Activated gamma-delta T cell (primary cell): ENCODE measurements at regions not wholly inside any gene's neighbourhood (a gene's known extent, or its start where the extent isn't known, plus 50 kb on each side); places are given as distances from the start of the nearest gene placed in this dataset.

Experiments used
- DNase-seq: peaks from one replicate; lab custom pipeline; 2025; lab: John Stamatoyannopoulos, UW

DNA sequence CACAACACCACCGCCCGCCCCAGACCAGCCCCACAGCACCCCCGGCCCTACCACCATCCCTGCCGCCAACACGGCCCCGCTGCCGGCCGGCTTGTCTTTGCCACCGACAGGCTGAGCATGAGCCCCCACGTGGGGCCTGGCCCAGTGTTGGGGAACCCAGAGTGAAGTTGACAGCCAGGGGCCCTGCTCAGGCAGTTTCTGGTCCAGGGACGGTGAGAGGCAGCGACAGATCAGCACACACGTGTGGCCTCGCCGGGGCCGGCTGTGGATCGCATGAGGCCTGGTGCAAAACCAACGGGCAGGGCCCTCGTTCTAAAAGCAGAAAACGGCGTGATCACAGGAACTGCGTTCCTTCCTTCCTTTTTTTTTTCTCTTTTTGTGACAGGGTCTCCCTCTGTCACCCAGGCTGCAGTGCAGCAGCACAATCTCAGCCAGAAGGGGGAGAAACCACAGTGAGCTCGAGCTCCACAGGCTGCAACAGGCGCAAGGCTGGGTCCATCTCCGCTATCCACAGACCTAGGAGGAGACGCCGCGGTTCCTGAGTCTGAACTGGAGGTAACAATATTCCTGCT, 50.5 kb upstream of the FBRSL1 start:
- DNase-seq: no peak

DNA sequence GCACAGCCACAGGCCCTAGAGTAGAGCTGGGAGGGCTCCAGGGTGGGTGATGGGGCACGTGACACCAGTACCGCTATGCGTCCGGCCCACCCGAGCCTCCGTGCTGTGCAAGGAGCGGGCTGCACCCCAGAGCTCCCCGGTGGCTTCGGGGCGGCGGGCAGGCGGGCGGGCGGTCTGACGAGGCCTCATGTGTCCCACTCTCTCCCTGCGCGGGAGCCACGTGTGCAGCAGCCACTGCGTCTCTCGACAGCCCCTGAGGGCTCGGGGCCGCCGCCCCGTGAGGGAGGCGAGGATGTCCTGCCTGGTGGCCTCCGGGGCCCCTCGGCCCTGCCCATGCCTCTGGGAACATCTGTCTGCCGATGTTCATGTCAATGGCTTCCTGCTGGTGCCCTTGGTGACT, 51.2 kb upstream of the FBRSL1 start:
- DNase-seq: no peak

DNA sequence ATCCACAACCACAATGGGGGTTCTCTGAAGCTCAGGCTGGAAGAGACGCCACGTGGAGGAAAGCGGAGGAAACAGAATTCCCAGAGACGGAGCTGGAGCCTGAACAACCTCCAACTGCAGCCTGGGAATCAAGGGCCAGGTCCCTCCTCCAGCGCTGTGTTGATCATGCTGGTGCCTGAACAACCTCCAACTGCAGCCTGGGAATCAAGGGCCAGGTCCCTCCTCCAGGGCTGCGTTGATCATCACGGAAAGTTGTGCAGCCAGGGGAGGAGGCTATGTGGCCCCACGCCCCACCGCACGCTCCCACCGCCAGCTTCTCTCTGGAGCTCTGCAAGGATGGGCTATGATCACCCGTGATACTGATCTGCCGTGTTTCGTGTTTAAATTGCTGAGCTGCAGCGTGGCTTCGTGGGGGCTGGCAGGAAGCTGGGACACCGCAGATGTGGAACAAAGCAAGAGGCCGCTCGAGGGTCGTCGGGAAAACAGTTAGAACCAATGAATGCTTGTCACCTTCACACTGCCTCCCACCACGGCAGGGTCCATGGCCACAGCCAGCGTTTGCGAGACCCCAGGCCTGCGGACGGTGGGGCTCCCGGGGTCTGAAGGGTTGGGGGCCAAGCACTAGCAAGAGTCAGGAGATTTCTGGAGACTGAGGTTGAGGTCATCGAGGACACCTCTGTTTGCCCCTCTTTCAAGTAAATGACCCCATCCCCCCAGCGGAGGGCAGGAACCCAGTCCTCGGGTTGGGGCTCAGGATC, 51.8 kb upstream of the FBRSL1 start:
- DNase-seq: no peak

DNA sequence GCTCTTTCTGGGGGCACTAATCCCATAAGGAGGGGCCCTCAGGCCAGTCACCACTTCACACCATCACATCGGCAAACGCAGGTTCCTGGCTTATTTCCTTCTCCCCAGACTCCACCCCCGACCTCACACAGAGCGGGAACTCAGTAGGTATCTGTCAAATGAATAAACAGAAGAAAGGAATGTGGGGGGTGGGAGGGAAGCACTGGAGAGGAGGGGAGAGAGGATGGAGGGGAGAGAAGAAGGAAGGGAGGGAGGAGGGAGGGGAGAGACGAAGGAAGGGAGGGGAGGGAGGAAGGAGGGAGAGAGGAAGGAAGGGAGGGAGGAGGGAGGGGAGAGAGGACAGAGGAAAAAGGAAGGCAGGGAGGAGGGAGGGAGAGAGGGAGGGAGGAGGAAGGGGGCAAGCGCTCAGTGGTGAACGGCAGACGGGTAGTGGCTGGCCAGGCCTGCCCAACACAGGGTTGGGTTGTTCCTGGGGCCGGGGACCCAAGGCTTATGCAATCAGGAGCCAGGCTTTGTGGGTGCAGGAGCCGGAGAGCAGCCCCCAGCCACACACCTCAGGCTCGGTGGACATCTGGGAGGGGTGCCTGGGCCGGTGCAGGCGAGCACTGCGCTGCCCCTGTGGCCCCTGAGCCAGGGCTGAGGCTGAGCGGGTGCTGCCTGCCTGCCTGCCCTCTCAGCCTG, 52.6 kb upstream of the FBRSL1 start:
- no peak for DNase-seq

DNA sequence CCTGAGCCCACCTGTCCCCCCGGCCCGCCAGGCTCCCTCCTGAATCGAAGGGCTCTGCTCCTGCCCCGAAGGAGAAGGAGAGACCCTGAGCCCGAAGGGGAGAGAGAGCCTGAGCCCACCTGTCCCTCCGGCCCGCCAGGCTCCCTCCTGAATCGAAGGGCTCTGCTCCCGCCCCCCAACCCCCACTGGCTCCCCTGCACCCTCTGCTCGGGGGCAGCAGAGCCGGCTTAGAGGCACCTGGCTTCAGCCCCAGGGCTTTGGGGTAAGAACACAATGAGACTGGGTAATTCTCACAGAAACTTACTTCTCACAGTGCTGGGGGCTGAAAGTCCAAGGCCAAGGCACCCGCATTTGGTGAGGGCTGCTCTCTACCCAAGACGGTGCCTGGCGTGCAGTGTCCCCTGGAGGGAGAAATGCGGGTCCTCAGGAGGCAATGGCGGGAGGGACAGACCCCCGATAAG, 53.1 kb upstream of the FBRSL1 start:
- DNase-seq: no peak

DNA sequence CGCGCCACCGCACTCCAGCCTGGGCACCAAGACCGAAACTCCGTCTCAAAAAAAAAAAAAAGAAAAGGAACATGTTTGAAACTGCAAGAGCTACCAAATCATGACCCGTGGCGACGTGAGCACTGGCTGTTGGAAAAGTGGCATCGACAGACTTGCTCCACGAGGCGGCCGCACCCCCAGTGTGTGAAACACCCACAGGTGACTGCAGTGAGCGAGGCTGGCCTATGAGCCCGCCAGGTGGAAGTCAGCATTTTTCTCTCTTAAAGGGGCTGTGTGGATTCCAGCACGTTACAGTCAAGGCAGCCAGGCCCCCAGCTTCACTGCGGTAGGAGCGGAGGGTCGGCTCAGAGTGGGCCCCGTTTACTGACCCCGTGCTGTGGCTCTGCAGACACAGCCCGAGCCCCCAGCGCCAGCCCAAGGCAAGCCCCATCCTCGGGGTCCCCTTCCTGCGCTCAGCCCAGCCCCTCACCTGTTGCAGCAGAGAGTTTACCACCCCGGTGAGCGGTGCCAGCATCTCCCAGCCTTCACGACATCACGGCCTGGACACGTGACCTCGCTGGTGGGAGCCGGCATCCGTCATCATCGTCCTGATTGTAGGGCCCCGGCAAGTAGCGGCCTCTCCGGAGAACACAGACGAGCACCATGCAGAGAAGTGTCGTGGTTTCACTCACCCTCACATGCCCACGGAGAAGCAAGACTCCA, 54.3 kb upstream of the FBRSL1 start:
- no peak for DNase-seq

DNA sequence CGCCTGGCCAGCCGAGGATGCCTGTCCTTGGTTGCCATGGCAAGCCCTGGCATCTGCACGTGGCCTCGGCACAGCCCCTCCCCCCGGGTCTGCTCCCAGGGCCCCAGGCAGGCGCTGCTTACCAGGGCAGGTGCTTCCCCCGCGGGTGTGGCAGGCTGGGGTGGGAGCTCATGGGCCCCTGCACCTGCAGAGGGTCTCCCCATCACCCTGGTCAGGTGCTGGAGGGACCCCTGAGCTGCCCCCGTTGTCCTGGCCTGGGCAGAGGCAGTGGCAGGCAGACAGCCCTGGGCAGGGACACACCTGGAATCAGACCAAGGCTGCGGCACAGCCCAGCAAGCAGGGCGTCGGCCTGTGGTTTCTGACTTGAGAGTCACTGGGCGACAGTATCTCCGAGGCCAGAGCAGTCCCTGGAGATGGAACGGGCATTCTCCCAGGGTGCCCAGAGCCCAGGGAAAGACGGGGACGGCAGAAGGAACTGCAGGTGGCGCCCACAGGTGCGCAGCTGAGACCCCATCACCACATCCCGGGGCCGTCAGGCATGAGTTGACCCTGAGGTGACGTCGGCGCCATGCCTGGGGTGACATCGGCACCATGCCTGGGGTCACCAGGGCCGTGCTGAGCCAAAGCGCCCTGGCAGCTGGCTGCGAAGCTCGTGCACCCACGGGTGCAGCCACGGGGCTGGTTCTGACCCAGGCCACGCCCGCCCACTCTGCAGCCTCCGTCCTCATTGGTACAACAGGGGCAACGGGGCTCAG, 56.1 kb upstream of the FBRSL1 start:
- no peak for DNase-seq

DNA sequence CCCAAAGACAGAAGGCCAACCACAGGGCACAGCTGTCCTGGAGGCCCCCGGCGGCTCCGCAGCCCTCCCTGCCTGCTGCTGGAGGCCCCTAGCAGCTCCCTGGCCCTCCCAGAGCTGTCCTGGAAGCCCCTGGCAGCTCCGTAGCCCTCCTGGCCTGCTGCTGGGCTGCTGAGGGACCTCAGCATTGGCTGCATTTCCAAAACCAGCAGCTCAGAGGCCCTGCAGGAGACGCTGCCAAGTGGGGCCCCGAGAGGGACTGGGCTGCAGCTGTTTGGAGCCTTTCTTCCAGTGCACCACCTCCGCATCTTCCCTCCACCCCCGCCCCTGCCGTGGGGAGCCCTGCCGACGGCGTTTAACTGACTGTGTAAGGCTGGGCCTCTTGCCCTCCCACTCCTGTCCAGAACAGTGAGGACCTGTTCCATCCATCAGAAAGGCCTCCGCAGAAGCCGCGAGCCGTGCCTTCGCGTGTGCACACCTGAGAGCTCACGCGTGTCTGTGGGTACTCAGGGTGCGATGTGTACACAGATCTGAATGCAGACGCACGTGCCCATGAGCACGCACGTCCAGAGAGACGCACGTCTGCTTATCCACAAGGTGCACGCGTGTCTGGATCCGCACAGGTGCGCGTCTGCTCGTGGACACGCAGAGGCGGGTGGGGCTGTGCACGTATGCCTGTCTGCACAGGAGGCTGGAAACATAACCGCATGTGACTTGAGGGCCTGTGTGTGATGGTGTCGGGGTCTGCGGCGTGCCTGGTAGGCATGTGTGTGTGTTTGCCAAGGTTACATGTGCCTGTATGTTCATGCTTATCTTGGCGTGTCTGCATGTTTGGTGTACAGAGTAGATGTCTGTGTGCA, 57.0 kb upstream of the FBRSL1 start:
- no peak for DNase-seq

DNA sequence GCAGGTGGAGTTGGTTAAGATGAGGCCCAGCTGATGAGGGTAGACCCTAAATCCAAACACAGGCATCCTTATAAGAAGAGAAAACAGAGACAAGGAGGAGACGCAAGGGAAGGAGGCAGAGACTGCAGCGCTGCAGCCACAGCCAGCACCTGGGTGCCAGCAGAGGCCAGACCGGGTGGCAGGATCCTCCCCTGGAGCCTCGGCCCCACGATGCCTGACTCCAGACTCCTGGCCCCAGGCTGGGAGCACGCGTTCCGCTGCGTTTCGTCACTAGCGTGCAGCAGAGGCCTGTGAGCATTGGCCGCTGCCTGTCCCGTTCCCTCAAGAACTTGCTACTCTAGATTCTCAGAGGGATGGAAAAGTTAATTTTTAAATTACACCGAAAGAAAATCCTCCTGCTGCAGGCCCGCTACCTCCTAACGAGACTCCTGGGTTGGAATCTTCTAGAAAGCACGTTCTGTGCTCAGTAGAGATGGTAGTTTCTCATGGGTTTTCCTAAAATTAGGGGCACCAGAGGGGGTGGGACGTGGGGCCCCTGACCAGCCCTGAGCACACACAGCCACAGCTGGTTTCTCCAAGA, 57.7 kb upstream of the FBRSL1 start:
- DNase-seq: no peak

DNA sequence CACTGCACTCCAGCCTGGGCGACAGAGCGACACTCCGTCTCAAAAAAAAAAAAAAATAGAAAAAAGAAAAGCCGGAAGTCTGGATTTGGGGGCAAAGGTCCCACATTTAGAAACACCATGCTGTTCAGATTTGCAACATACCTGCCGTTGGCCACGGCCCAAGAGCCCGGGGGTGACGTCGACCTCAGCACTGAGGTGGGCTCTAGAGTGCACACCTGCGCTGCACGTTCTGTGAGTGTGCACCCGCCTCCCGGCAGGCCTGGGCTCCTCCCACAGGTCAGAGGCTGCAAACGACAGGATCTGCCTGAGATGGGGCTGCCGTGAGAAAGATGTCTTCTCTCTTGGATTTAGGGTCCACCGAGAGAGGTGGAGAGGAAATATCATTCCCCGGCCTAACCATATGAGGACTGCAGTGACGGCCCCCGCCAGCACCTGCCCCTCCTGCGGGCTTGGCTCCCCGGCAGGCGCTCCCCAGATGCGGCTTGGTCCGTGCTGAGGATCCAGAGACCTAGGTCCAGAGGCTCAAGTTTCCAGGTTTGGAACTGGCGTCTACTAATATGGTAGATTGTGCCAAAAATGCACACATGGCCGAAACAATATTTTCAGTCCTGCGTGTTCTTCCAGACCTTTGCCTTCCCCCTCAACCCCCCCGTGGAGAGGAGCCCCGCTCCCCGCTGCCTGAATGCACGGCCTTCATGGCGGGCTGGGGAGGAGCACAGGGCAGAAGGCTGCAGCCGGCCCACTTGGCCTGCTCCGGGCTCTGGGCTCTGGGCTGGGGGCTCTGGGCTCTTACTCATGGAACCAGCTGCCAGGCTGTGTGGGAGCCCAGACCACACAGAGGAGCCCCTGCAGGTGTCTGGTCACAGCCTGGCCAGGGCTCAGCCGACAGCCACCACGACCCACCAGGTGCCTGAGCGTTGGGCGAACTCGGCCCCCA, 58.8 kb upstream of the FBRSL1 start:
- no peak for DNase-seq

DNA sequence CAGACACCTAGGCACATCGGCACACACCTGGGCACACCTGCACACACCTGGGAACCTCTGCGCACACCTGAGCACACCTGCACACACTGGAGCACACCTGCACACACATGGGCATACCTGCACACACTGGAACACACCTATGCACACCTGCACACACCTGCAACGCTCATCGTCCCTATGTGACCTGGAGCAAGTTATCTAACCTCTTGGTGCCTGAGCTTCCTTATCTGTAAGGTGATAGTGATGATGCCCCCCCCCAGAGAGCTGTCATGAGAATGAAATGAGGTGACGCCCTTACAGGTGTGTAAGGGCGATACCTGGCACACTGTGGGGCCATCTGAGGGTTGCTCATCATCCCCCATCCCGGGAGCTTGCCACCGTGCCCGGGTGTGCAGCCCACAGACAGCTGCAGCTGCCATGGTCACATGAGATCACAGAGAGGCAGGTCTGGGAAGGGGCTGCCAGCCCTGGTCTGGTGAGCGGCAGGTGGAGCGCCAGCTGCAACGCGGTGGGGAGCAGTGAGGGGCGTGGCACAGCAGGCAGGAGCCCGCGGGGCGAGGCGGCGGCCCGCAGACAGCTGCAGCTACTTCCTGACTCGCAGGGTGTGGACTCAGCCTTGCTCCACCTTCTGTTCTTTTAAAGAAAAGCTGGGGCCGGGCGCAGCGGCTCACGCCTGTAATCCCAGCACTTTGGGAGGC, 59.9 kb upstream of the FBRSL1 start:
- peak; percentile 48 for DNase-seq

DNA sequence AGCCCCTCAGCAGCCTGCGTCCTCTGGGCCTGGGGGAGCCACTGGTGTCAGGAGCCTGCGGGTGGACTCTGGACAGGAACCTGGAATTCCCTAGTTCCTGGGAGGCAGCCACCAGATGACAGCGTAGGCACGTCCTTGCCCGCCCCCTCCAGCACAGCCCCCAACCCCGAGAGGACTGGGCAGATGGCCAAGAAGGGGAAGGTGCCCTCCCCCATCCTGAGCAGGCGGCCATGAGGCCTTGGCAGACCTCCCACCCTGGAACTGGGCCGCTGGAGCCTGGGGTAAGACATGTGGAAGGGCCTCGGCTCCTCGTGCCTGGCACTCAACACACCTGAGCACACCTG, 60.4 kb upstream of the FBRSL1 start:
- DNase-seq: no peak

DNA sequence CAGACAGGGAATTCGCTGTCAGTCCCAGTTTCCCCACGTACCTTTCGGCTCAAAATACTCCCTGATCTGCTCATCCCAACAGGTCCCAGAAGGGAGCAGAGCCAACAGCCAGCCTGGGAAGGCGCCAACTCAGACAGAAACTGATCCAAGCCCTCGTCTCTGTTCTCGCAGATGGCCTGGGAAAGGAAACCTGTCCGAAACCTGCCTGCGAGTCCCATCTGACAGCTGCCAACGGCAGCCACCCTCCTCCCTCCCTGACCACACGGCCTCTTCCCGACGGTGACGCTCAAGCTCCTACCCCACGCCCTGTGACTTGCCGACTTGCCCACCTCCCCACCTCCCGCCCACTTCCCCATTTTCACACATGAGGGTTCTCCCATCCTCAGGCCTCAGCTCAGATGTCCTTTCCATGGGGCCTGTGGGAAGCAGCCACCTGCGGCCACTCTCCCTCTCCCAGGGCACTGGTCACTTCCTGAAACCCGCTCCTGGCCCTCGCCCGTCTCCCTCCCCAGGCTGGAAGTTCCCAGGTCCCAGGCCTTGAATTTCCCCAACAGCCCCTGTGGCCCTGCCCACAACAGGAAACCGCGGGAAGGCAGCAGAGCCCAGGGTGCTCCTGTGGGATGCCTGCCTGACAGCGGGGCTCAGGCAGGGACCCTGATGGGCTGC, 60.9 kb upstream of the FBRSL1 start:
- DNase-seq: no peak

DNA sequence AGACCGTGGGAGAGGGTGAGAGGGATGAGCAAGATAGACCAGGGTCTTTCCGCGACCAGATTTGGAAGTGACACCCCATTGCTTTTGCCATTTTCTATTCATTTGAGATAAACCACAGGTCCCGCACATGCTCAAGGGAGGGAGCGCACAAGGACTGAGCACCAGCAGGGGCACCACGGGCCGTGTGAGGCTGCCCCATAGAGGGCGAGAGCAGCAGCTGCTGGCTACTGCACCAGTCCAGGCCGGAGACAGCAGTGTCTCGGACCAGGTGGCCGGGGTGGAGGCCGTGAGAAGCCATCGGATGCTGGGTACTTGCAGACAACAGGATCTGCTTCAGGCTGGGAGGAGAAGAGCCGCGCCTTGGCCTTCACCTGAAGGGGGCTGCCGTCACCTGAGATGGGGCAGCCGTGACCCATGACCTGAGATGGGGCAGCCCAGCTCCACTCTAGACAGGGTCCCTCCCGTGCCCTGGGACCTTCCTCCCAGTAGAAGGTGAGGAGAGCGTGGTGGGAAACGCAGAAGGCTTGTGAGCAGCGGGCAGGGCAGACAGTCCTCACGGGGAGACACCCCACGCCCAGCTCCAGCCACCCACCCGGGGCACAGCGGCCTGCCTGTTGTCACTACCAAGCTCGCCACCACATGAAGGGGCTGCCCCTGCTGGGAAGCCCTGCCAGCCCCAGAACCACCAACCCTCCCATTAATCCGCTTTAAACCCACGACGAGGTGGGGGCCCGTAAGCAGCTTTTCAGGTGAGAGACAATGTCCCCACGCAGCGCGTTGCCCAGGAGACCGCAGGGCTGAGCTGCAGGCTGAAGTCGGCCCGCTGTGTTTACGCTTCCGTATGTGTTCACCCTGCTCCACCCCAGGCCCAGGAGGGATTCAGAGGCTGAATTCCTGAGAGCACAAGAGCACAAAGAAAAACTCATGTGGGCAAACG, 61.7 kb upstream of the FBRSL1 start:
- DNase-seq: no peak

DNA sequence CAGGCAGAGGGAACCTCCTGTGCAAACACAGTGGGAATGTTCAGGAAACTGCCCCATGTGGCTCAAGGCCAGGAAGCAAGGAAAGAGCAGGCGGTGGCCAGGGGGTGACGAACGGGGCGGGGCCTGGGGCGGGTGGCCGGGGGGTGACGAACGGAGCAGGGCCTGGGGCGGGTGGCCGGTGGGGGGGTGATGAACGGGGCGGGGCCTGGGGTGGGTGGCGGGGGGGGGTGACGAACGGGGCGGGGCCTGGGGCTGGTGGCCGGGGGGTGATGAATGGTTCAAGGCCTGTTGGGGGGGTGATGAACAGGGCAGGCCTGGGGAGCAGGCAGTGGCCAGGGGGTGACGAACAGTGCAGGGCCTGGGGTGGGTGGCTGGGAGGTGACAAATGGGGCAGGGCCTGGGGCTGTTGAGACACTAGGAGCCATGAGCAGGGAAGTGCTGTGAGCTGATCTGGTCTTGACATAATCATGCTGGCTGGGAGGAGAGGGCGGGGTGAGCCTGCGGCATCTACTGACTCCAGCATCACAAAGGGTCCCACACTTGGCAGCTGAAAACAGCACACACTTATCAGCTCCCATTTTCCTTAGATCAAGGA, 62.7 kb upstream of the FBRSL1 start:
- DNase-seq: no peak

DNA sequence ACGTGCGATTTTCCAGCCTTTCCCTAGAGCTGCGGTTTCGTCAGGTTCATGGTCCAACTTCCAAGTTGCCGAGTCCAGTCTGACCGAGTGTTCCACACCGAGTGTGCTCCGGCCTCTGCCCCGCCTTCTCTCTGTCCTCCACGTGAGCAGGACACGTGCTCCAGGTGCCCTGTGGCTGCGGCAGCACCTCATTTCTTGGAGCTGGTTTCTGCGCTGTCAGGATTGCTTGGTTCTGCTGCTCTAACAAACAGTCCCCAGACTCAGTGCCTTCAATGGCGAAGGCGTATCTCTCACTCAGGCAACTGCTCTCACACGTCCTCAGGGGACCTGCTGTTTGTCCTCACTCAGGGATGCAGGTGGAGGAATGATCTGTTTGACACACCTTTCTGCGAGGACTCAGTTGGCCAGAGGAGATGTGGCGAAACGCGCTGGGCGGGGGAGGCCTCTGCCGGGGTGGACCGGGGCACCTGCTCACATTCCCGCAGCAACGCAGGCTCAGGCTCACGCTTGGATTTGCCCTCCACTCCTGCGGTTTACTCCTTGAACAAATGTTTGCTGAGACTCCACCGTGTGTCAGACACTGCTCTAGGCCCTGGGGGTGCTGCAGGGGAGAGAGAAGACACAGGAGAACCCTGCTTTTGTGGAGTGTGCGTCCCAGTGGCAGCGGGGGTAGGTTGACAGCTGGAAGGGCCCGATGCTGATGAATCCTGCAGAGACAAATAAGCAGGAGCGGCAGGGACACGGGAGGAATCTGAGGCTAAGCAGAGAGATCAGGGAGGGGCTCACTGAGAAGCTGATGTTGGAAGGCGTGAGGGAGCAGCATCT, 63.4 kb upstream of the FBRSL1 start:
- DNase-seq: no peak
